Lower leg skin (tissue), 4 donors: ENCODE measurements at regions not wholly inside any gene's neighbourhood (a gene's known extent, or its start where the extent isn't known, plus 50 kb on each side); places are given as distances from the start of the nearest gene placed in this dataset.
"Not testable (repeated sequence)": the region's sequence is repeated elsewhere in the genome, so short reads cannot be mapped to it uniquely, and the experiment has no call there.

Source experiments
- DNase-seq, 2 donors: peaks; one replicate each; pipeline ENCODE4 v3.0.0-alpha.2; 2019; ENCODE audit warnings: low spot score in 2 of 2
- H3K4me3 ChIP-seq: fragments of 200-600 bp; sonication (generic); 2 replicates; pipeline ENCODE4 v1.5.1; 2017; ENCODE audit warnings: mild to moderate bottlenecking, low read depth; ENCODE audit not compliant: poor library complexity, severe bottlenecking
- CTCF ChIP-seq, 3 donors: fragments of 450-650 bp; IDR thresholded peaks; one replicate each; pipeline ENCODE4 v1.5.1; 2016; ENCODE audit warnings: antibody characterized with exemption in 3 of 3, mild to moderate bottlenecking in 3 of 3, moderate library complexity in 2 of 3
- POLR2A ChIP-seq, 2 donors: fragments of 450-650 bp; IDR thresholded peaks; one replicate each; pipeline ENCODE4 v1.6.1; 2016 to 2017; ENCODE audit warnings: antibody characterized with exemption in 2 of 2, mild to moderate bottlenecking in 1 of 2, moderate library complexity in 1 of 2
- WGBS, 2 donors: methylation state at CpG; one replicate each; pipeline ENCODE4 v1.1.5; 2018; 5-methylcytosine and 5-hydroxymethylcytosine counted together
- intact Hi-C: fragments of 100-400 bp; cut with DNase I; formaldehyde crosslinking; loops from one replicate; pipeline ENCODE4 v1.15.0; 2023; ENCODE audit warnings: low total_unique reads

GRCh38 chr2:134004467-134004866 lies 249.4 kb upstream of the MGAT5 start:
- DNase-seq = no peak
- no peak overlapping the region for H3K4me3 ChIP-seq
- TF ChIP-seq CTCF (IDR thresholded peaks at IDR 0.05) (no peak), POLR2A (IDR thresholded peaks at IDR 0.05) (no peak)
- WGBS, 2 donors = 85 to 90% methylated on average over 1 of the region's 1 CpG
- intact Hi-C loops = no loop called here

- no peak overlapping the region for H3K4me3 ChIP-seq
- TF ChIP-seq POLR2A (IDR thresholded peaks at IDR 0.05) (no peak), CTCF (IDR thresholded peaks at IDR 0.05) (no peak)
- DNase-seq = no peak
- 51 to 64% methylated on average over 1 of the region's 1 CpG for WGBS, 2 donors
- intact Hi-C loops = no loop called here
These were observed 245.0 kb upstream of the MGAT5 start for GRCh38 chr2:134008837-134009236.

DNA sequence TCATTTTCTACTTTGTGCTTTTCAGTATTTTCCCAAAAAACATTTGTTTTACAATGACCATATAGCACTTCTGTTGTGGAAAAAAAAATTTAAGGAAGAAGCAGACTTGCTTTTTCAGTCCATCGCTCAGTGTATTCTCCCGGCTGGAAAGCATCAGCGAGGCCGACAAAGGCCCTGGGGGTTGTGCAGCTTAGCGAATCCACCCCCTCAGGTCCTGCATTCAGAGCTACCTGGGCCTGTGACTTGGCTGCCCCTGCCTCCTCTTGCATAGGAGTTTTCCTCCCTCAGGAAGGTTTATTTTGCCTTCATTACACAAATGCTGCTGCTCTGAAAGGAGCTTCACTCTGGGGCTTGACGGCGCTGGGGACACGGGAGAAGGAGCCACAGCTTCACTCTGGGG lies 244.4 kb upstream of the MGAT5 start:
- DNase-seq = no peak
- WGBS, 2 donors = 74 to 85% methylated on average over 8 of the region's 8 CpGs
- TF ChIP-seq CTCF (IDR thresholded peaks at IDR 0.05) (no peak), POLR2A (IDR thresholded peaks at IDR 0.05) (no peak)
- intact Hi-C loops = no loop called here
- no peak overlapping the region for H3K4me3 ChIP-seq

DNA sequence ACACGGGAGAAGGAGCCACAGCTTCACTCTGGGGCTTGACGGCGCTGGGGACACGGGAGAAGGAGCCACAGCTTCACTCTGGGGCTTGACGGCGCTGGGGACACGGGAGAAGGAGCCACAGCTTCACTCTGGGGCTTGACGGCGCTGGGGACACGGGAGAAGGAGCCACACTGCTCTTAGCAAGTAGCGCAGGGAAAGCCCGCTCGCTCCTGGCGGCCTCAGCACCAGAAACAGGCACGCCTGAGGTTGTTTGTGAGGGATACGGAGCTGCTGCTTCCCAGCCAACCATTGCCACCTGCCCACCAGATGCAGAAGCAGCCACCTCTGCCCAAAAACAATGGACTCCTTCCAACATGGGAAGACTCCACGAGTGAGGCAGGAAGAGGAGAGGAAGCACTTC lies 244.0 kb upstream of the MGAT5 start:
- intact Hi-C loops, H3K4me3 ChIP-seq, DNase-seq: not testable (repeated sequence)
- 76 to 82% methylated on average over 6 to 7 of the region's 17 CpGs for WGBS, 2 donors

DNA sequence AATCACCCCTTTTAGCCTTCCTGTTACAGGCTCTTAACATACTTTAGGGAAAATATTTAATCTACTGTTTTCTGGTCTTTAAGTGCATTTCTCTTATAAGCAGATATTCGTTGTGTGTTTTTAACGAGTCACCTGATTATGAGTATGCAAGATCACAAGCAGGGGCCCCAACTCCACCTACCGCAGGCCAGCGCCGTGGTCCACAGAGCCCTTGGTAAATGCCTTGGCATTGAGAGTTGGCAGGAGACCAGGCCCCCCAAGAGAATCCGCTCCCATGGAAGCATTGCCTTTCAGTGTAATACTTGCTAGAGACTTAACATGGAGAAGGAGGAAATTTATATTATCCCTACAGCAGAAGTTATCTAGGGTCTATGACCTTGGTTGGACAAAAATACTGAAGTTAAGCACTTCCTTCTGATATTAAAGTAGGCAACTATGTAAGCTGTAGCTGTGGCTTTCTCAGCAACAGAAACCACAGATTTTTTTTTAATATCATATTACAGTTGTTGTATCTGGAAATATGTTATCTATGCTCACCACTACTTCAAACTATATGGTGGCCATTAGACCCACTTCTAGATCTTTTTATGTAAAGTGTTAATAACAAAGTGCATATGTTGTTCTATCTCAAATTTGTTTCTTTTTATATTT lies 241.8 kb upstream of the MGAT5 start:
- intact Hi-C loops = no loop called here
- 88 to 91% methylated on average over 6 of the region's 6 CpGs for WGBS, 2 donors
- H3K4me3 ChIP-seq = no peak overlapping the region
- DNase-seq = no peak
- TF ChIP-seq CTCF (IDR thresholded peaks at IDR 0.05) (no peak), POLR2A (IDR thresholded peaks at IDR 0.05) (no peak)

DNA sequence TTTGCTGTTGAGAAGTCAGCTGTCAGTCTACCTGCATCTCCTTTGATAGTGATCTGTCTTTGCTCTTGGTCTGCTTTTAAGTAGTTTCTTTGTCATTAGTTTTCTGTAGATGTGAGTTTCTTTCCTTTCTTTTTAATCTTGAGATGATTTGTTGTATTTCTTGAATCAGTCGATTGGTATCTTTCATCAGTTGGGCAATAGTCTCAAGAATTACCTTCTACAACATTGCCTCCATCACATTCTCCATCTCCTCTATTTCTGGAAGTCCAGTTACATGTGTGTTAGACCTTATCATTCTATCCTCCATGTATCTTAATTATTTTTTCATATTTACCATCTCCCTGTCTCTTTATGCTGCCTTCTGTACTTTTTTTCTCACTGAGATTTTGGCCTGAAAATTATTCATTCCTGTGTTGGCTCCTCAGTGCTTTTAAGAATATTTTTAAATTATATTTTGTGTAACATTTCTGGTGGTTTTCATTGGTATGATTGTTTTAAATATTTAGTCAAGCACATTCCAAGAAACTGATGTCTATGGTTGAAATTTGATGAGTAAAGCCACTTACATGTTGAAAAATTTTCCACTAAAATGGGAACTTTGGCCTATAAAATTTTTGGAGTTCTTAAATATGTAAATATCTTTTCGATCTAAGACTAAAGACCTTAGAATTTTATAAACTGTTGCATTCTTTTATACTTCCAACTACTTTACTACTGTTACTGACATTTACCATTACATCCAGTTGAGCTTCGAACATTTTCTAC lies 239.5 kb upstream of the MGAT5 start:
- intact Hi-C loops = no loop called here
- WGBS, 2 donors = 94 to 95% methylated on average over 3 of the region's 3 CpGs

More for the DNA sequence above, 239.5 kb upstream of the MGAT5 start:
- no peak overlapping the region for H3K4me3 ChIP-seq
- DNase-seq = no peak
- TF ChIP-seq POLR2A (IDR thresholded peaks at IDR 0.05) (no peak), CTCF (IDR thresholded peaks at IDR 0.05) (no peak)
